Prostate gland (tissue), 2 donors: ENCODE measurements at regions not wholly inside any gene's neighbourhood (a gene's known extent, or its start where the extent isn't known, plus 50 kb on each side); places are given as distances from the start of the nearest gene placed in this dataset.

Experiments
- DNase-seq: peaks from one replicate; pipeline ENCODE4 v3.0.0-alpha.2; 2019; ENCODE audit warnings: low spot score
- H3K27ac ChIP-seq, 2 donors: fragments of 200-600 bp; sonication (generic); 2 replicates each; pipeline ENCODE4 v1.5.1; 2017 to 2019
- H3K27me3 ChIP-seq: fragments of 200-600 bp; sonication (generic); replicated peaks from 2 replicates; pipeline ENCODE4 v1.5.1; 2019; ENCODE audit not compliant: insufficient read depth
- H3K36me3 ChIP-seq, 2 donors: fragments of 200-600 bp; sonication (generic); 1 replicate in 1 of 2; 2 replicates in 1 of 2; pipeline versions ENCODE4 v1.5.1 to v1.8.1; 2017 to 2019
- H3K4me1 ChIP-seq: fragments of 200-600 bp; sonication (generic); replicated peaks from 2 replicates; pipeline ENCODE4 v1.5.1; 2019
- H3K4me3 ChIP-seq, 2 donors: fragments of 200-600 bp; sonication (generic); 2 replicates each; pipeline ENCODE4 v1.5.1; 2017 to 2019
- H3K9me3 ChIP-seq: fragments of 200-600 bp; sonication (generic); 2 replicates; pipeline ENCODE4 v1.5.1; 2017
- CTCF ChIP-seq, 4 experiments: fragments of 200-600 bp in 2 of 4; fragments of 450-650 bp in 2 of 4; sonication (generic) in 2 of 4; IDR thresholded peaks; 1 replicate in 3 of 4; 2 replicates in 1 of 4; pipeline ENCODE4 v1.5.1; 2016 to 2019; ENCODE audit warnings: antibody characterized with exemption in 4 of 4, mild to moderate bottlenecking in 2 of 4, moderate library complexity in 2 of 4
- POLR2A ChIP-seq: fragments of 450-650 bp; IDR thresholded peaks from one replicate; pipeline ENCODE4 v1.6.1; 2016; ENCODE audit warnings: antibody characterized with exemption, mild to moderate bottlenecking
- POLR2AphosphoS5 ChIP-seq: sonication (generic); formaldehyde crosslinking; IDR thresholded peaks from one replicate; pipeline ENCODE4 v1.6.1; 2017; ENCODE audit warnings: antibody characterized with exemption
- WGBS: methylation state at CpG from one replicate; pipeline ENCODE4 v1.1.5; 2018; 5-methylcytosine and 5-hydroxymethylcytosine counted together
- intact Hi-C: fragments of 100-400 bp; cut with DNase I; formaldehyde crosslinking; loops from one replicate; pipeline ENCODE4 v1.14.2; 2022

- no peak overlapping the region for H3K27ac ChIP-seq
- no peak for TF ChIP-seq POLR2A
- no peak for TF ChIP-seq CTCF (IDR thresholded peaks at IDR 0.05)
- TF ChIP-seq POLR2AphosphoS5 = no peak
- no peaks in the 10 kb centered on the region for H3K9me3 ChIP-seq
- H3K4me1 ChIP-seq = no peaks in the 10 kb centered on the region
- WGBS = 78% methylated on average over 3 of the region's 3 CpGs
- DNase-seq = no peak
- intact Hi-C loops = no loop called here
- no peaks in the 10 kb centered on the region for H3K27me3 ChIP-seq
- no peak overlapping the region for H3K4me3 ChIP-seq
- H3K36me3 ChIP-seq = no peaks in the 10 kb centered on the region
Observed at GRCh38 chr2:194079989-194080388, 1577.0 kb upstream of the SLC39A10 start.

GRCh38 chr2:194077366-194077765 is 1579.7 kb upstream of the SLC39A10 start:
- Histone ChIP-seq H3K4me3 (no peak overlapping the region), H3K4me1 (no peaks in the 10 kb centered on the region), H3K36me3 (no peaks in the 10 kb centered on the region), H3K27me3 (no peaks in the 10 kb centered on the region), H3K27ac (no peak overlapping the region), H3K9me3 (no peaks in the 10 kb centered on the region)
- no peak for DNase-seq
- intact Hi-C loops = no loop called here
- TF ChIP-seq POLR2A (no peak), POLR2AphosphoS5 (no peak), CTCF (IDR thresholded peaks at IDR 0.05) (no peak)

GRCh38 chr2:194062401-194062800 is 1594.6 kb upstream of the SLC39A10 start:
- intact Hi-C loops = no loop called here
- no peaks in the 10 kb centered on the region for H3K4me1 ChIP-seq
- no peaks in the 10 kb centered on the region for H3K36me3 ChIP-seq
- no peak overlapping the region for H3K27ac ChIP-seq
- 67% methylated on average over 3 of the region's 3 CpGs for WGBS
- no peak for DNase-seq
- no peaks in the 10 kb centered on the region for H3K9me3 ChIP-seq
- H3K27me3 ChIP-seq = no peaks in the 10 kb centered on the region
- no peak overlapping the region for H3K4me3 ChIP-seq
- no peak for TF ChIP-seq POLR2A
- no peak for TF ChIP-seq CTCF (IDR thresholded peaks at IDR 0.05)
- no peak for TF ChIP-seq POLR2AphosphoS5

GRCh38 chr2:194060269-194060668 is 1596.8 kb upstream of the SLC39A10 start:
- intact Hi-C loops = no loop called here
- 76% methylated on average over 3 of the region's 3 CpGs for WGBS

GRCh38 chr2:194054313-194054712 is 1602.7 kb upstream of the SLC39A10 start:
- no peak for DNase-seq

More at GRCh38 chr2:194060269-194060668, 1596.8 kb upstream of the SLC39A10 start:
- Histone ChIP-seq H3K4me1 (no peaks in the 10 kb centered on the region), H3K27ac (no peak overlapping the region), H3K27me3 (no peaks in the 10 kb centered on the region), H3K4me3 (no peak overlapping the region), H3K9me3 (no peaks in the 10 kb centered on the region), H3K36me3 (no peaks in the 10 kb centered on the region)
- no peak for DNase-seq
- TF ChIP-seq POLR2A (no peak), POLR2AphosphoS5 (no peak), CTCF (IDR thresholded peaks at IDR 0.05) (no peak)

More at GRCh38 chr2:194054313-194054712, 1602.7 kb upstream of the SLC39A10 start:
- Histone ChIP-seq H3K4me1 (no peaks in the 10 kb centered on the region), H3K27ac (no peak overlapping the region), H3K4me3 (no peak overlapping the region), H3K9me3 (no peaks in the 10 kb centered on the region), H3K36me3 (no peaks in the 10 kb centered on the region), H3K27me3 (no peaks in the 10 kb centered on the region)
- intact Hi-C loops = no loop called here
- no peak for TF ChIP-seq CTCF (IDR thresholded peaks at IDR 0.05)
- no peak for TF ChIP-seq POLR2A
- TF ChIP-seq POLR2AphosphoS5 = no peak
